HepG2 (cell line): ENCODE measurements at regions not wholly inside any gene's neighbourhood (a gene's known extent, or its start where the extent isn't known, plus 50 kb on each side); places are given as distances from the start of the nearest gene placed in this dataset.

Experiments used
- CBFB ChIP-seq: sonication (generic); formaldehyde crosslinking; IDR thresholded peaks from 2 replicates; pipeline ENCODE4 v1.4.0; 2020; ENCODE audit warnings: missing genetic modification reagents
- ELF4 ChIP-seq: sonication (generic); formaldehyde crosslinking; IDR thresholded peaks from 2 replicates; pipeline ENCODE4 v1.5.0; 2020; ENCODE audit warnings: missing genetic modification reagents, mild to moderate bottlenecking, moderate library complexity, borderline replicate concordance
- JUN ChIP-seq: sonication (generic); formaldehyde crosslinking; IDR thresholded peaks from 2 replicates; pipeline ENCODE4 v1.4.0; 2020; ENCODE audit warnings: mild to moderate bottlenecking, missing genetic modification reagents
- MAFG ChIP-seq: sonication (generic); formaldehyde crosslinking; IDR thresholded peaks from 2 replicates; pipeline ENCODE4 v1.5.1; 2020; ENCODE audit warnings: mild to moderate bottlenecking, missing genetic modification reagents
- PRPF4 ChIP-seq: fragments of 200-400 bp; formaldehyde crosslinking; IDR thresholded peaks from 2 replicates; pipeline ENCODE4 v1.6.1; 2016; ENCODE audit warnings: low read length, low read depth; ENCODE audit not compliant: poor library complexity, severe bottlenecking
- ZNF121 ChIP-seq: sonication (generic); formaldehyde crosslinking; IDR thresholded peaks from 2 replicates; pipeline ENCODE4 v1.5.0; 2020; ENCODE audit warnings: mild to moderate bottlenecking, missing genetic modification reagents
- ZNF350 ChIP-seq: sonication (generic); formaldehyde crosslinking; IDR thresholded peaks from 2 replicates; pipeline ENCODE4 v1.4.0; 2020; ENCODE audit warnings: mild to moderate bottlenecking, low read depth, missing genetic modification reagents, borderline replicate concordance
- ZNF501 ChIP-seq: sonication (generic); formaldehyde crosslinking; IDR thresholded peaks from 2 replicates; pipeline ENCODE4 v1.5.1; 2020; ENCODE audit warnings: mild to moderate bottlenecking, moderate library complexity, missing genetic modification reagents
- TF ChIP-seq, protein P1 (sequence below): sonication (generic); formaldehyde crosslinking; IDR thresholded peaks from 2 replicates; pipeline ENCODE4 v1.8.1; 2023; ENCODE audit warnings: missing genetic modification reagents, inconsistent platforms, borderline replicate concordance
- TF ChIP-seq, protein P2 (sequence below): sonication (generic); formaldehyde crosslinking; IDR thresholded peaks from 2 replicates; pipeline ENCODE4 v1.5.1; 2020; ENCODE audit warnings: missing genetic modification reagents, mild to moderate bottlenecking, borderline replicate concordance
- TF ChIP-seq, protein P3 (sequence below): sonication (generic); formaldehyde crosslinking; IDR thresholded peaks from 2 replicates; pipeline ENCODE4 v1.5.0; 2020; ENCODE audit warnings: mild to moderate bottlenecking, missing genetic modification reagents, moderate library complexity

DNA sequence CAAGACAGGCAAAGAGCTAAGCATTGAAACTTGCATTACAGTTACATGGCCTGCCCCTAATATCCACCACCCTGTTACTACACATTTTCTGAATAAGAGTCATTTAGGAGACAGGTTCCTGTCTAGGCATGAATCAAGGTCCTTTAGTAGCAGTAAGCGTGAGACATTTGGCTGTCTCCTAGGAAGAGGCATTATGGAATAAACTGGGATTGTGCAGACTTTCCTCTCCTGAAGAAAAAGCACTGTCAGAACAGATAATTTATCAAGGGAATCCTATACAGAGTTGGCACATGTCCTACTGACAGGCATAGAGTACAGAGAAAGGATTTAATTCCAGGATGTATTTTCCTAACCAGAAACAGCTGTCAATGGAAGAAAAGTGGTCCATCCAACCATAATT, 111.9 kb downstream of the INHBA start:
- TF ChIP-seq PRPF4 (no peak), ZNF501 (CRISPR knock-in tag) (no peak), ZNF350 (no peak), ELF4 (CRISPR knock-in tag) (no peak), ZNF121 (CRISPR knock-in tag) (no peak), MAFG (no peak), CBFB (CRISPR knock-in tag) (no peak), JUN (CRISPR knock-in tag) (no peak)
- TF ChIP-seq, protein P1, sequence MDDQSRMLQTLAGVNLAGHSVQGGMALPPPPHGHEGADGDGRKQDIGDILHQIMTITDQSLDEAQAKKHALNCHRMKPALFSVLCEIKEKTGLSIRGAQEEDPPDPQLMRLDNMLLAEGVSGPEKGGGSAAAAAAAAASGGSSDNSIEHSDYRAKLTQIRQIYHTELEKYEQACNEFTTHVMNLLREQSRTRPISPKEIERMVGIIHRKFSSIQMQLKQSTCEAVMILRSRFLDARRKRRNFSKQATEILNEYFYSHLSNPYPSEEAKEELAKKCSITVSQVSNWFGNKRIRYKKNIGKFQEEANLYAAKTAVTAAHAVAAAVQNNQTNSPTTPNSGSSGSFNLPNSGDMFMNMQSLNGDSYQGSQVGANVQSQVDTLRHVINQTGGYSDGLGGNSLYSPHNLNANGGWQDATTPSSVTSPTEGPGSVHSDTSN (CRISPR knock-in tag) = no peak
- TF ChIP-seq, protein P2, sequence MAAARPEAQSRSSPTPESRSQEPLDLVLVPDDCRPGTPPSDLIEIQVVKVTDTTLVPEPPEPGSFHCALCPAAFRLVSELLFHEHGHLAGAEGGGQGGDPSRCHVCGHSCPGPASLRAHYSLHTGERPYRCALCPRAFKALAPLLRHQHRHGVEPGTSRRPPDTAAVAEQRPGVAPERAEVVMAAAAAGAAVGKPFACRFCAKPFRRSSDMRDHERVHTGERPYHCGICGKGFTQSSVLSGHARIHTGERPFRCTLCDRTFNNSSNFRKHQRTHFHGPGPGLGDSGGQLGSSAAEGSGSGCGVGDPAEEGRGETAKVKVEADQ (CRISPR knock-in tag) = no peak
- TF ChIP-seq, protein P3, sequence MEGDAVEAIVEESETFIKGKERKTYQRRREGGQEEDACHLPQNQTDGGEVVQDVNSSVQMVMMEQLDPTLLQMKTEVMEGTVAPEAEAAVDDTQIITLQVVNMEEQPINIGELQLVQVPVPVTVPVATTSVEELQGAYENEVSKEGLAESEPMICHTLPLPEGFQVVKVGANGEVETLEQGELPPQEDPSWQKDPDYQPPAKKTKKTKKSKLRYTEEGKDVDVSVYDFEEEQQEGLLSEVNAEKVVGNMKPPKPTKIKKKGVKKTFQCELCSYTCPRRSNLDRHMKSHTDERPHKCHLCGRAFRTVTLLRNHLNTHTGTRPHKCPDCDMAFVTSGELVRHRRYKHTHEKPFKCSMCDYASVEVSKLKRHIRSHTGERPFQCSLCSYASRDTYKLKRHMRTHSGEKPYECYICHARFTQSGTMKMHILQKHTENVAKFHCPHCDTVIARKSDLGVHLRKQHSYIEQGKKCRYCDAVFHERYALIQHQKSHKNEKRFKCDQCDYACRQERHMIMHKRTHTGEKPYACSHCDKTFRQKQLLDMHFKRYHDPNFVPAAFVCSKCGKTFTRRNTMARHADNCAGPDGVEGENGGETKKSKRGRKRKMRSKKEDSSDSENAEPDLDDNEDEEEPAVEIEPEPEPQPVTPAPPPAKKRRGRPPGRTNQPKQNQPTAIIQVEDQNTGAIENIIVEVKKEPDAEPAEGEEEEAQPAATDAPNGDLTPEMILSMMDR (CRISPR knock-in tag) = no peak
